ENCODE measurements at regions not wholly inside any gene's neighbourhood (a gene's known extent, or its start where the extent isn't known, plus 50 kb on each side); places are given as distances from the start of the nearest gene placed in this dataset.

- no peak overlapping the region for H3K4me3 Mint-ChIP-seq (ENCODE audit: unreplicated experiment)
- H3K27me3 ChIP-seq (ENCODE audit: insufficient read depth, low read length): no peaks in the 10 kb centered on the region
- no peaks in the 10 kb centered on the region for H3K9me3 ChIP-seq (ENCODE audit: insufficient read depth, low read depth, low read length)
- DNase-seq (ENCODE audit: low read depth) (no peak), FAIRE-seq (no peak)
- H2AFZ ChIP-seq (ENCODE audit: low read depth, low read length): no peak overlapping the region
- no peaks in the 10 kb centered on the region for H3K9me3 Mint-ChIP-seq (ENCODE audit: unreplicated experiment)
- no peak overlapping the region for H3K4me2 ChIP-seq (ENCODE audit: low read length)
- TF ChIP-seq EZH2 (IDR thresholded peaks at IDR 0.05; ENCODE audit: insufficient read depth, low read length) (no peak), CTCF (IDR thresholded peaks at IDR 0.05; ENCODE audit: insufficient read depth, low read depth, low read length) (no peak)
- no peak overlapping the region for H3K9ac ChIP-seq (ENCODE audit: low read length)
- H3K4me1 Mint-ChIP-seq (ENCODE audit: low read depth, unreplicated experiment): peaks cover 21% of the 10 kb centered on the region
- no peaks in the 10 kb centered on the region for H3K79me2 ChIP-seq (ENCODE audit: insufficient read depth, low read length)
- H3K36me3 ChIP-seq (ENCODE audit: insufficient read depth, low read length): no peaks in the 10 kb centered on the region
- no peaks in the 10 kb centered on the region for H4K20me1 ChIP-seq (ENCODE audit: insufficient read depth, low read length)
- H3K4me1 ChIP-seq (ENCODE audit: insufficient read depth, low read length): no peaks in the 10 kb centered on the region
- H3K36me3 Mint-ChIP-seq (ENCODE audit: low read depth, unreplicated experiment): no peaks in the 10 kb centered on the region
- H3K27ac ChIP-seq (ENCODE audit: low read depth, low read length): no peak overlapping the region
- peaks cover 2% of the 10 kb centered on the region for H3K27me3 Mint-ChIP-seq (ENCODE audit: low read depth, unreplicated experiment)
- H3K4me3 ChIP-seq (ENCODE audit: insufficient read depth, low read depth, low read length): no peak overlapping the region
- peak overlapping the region; percentile 58 for H3K27ac Mint-ChIP-seq (ENCODE audit: unreplicated experiment)
These were observed 332.7 kb upstream of the ADAMTS9 start for GRCh38 chr3:65020281-65021160.

- Histone ChIP-seq H3K4me2 (ENCODE audit: low read length) (peak overlapping the region; percentile 0), H4K20me1 (ENCODE audit: insufficient read depth, low read length) (no peaks in the 10 kb centered on the region), H3K27ac (ENCODE audit: low read depth, low read length) (no peak overlapping the region), H3K36me3 (ENCODE audit: insufficient read depth, low read length) (no peaks in the 10 kb centered on the region), H3K4me3 (ENCODE audit: insufficient read depth, low read depth, low read length) (no peak overlapping the region), H3K27me3 (ENCODE audit: insufficient read depth, low read length) (no peaks in the 10 kb centered on the region), H2AFZ (ENCODE audit: low read depth, low read length) (no peak overlapping the region), H3K79me2 (ENCODE audit: insufficient read depth, low read length) (no peaks in the 10 kb centered on the region), H3K4me1 (ENCODE audit: insufficient read depth, low read length) (no peaks in the 10 kb centered on the region), H3K9me3 (ENCODE audit: insufficient read depth, low read depth, low read length) (no peaks in the 10 kb centered on the region), H3K9ac (ENCODE audit: low read length) (no peak overlapping the region)
- Mint-ChIP-seq H3K27ac (ENCODE audit: unreplicated experiment) (no peak overlapping the region), H3K36me3 (ENCODE audit: low read depth, unreplicated experiment) (no peaks in the 10 kb centered on the region), H3K27me3 (ENCODE audit: low read depth, unreplicated experiment) (peaks cover 2% of the 10 kb centered on the region), H3K4me1 (ENCODE audit: low read depth, unreplicated experiment) (peaks cover 21% of the 10 kb centered on the region), H3K4me3 (ENCODE audit: unreplicated experiment) (no peak overlapping the region), H3K9me3 (ENCODE audit: unreplicated experiment) (no peaks in the 10 kb centered on the region)
- FAIRE-seq: no peak
- peak; percentile 77 for DNase-seq (ENCODE audit: low read depth)
- TF ChIP-seq EZH2 (IDR thresholded peaks at IDR 0.05; ENCODE audit: insufficient read depth, low read length) (no peak), CTCF (IDR thresholded peaks at IDR 0.05; ENCODE audit: insufficient read depth, low read depth, low read length) (no peak)
These were observed 331.7 kb upstream of the ADAMTS9 start for GRCh38 chr3:65019443-65020055.

GRCh38 chr3:65018801-65019200 is 331.0 kb upstream of the ADAMTS9 start:
- H3K36me3 ChIP-seq (ENCODE audit: insufficient read depth, low read length): no peaks in the 10 kb centered on the region
- no peak overlapping the region for H3K27ac ChIP-seq (ENCODE audit: low read depth, low read length)
- no peaks in the 10 kb centered on the region for H3K4me1 ChIP-seq (ENCODE audit: insufficient read depth, low read length)
- H3K79me2 ChIP-seq (ENCODE audit: insufficient read depth, low read length): no peaks in the 10 kb centered on the region
- peaks cover 2% of the 10 kb centered on the region for H3K27me3 Mint-ChIP-seq (ENCODE audit: low read depth, unreplicated experiment)
- H3K9me3 Mint-ChIP-seq (ENCODE audit: unreplicated experiment): no peaks in the 10 kb centered on the region
- no peak overlapping the region for H3K4me3 Mint-ChIP-seq (ENCODE audit: unreplicated experiment)
- no peaks in the 10 kb centered on the region for H3K36me3 Mint-ChIP-seq (ENCODE audit: low read depth, unreplicated experiment)
- H3K27me3 ChIP-seq (ENCODE audit: insufficient read depth, low read length): no peaks in the 10 kb centered on the region
- H4K20me1 ChIP-seq (ENCODE audit: insufficient read depth, low read length): no peaks in the 10 kb centered on the region
- H3K4me3 ChIP-seq (ENCODE audit: insufficient read depth, low read depth, low read length): no peak overlapping the region
- H3K27ac Mint-ChIP-seq (ENCODE audit: unreplicated experiment): no peak overlapping the region
- H3K4me2 ChIP-seq (ENCODE audit: low read length): no peak overlapping the region
- no peaks in the 10 kb centered on the region for H3K9me3 ChIP-seq (ENCODE audit: insufficient read depth, low read depth, low read length)
- no peak for TF ChIP-seq CTCF (IDR thresholded peaks at IDR 0.05; ENCODE audit: insufficient read depth, low read depth, low read length)
- no peak for TF ChIP-seq EZH2 (IDR thresholded peaks at IDR 0.05; ENCODE audit: insufficient read depth, low read length)
- peaks cover 21% of the 10 kb centered on the region for H3K4me1 Mint-ChIP-seq (ENCODE audit: low read depth, unreplicated experiment)
- H3K9ac ChIP-seq (ENCODE audit: low read length): no peak overlapping the region
- DNase-seq (ENCODE audit: low read depth) (no peak), FAIRE-seq (no peak)
- H2AFZ ChIP-seq (ENCODE audit: low read depth, low read length): no peak overlapping the region
